ENCODE measurements at regions not wholly inside any gene's neighbourhood (a gene's known extent, or its start where the extent isn't known, plus 50 kb on each side); places are given as distances from the start of the nearest gene placed in this dataset.

DNA sequence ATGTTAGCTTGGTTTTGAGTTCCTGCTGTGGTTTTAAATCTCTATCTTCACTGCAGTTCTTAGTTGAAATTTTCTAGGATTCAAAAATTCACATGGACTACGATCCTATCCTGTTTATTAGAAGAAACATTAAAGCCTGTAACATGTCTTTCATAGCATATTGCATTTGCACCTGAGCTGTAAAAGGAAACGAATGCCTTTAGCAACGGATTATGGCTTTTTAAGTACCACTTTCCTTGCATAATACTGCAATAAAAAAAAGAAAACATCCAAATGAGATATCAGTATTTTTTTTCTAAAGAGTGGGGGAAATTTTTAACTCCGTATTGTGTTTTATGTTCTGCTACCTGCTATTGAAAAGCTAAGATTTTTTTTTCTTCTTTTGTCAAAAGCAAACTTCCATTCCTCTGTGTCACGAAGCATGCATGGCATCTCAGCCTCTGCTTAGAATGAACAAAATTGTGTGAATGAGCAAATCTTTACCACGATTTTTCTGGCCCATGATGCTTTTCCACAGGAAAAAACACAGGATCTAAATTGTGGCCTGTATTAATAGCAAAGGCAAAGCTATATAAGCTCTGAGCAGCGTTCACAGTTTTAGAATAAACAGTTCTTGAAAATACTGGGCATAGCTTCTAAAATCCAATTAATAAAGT is 110.0 kb upstream of the CDIN1 start:
- H3K4me1 ChIP-seq (ENCODE audit: control insufficient read depth in 3 of 3, insufficient read depth in 3 of 3, low read length in 3 of 3) = no peaks in the 10 kb centered on the region
- H3K9me3 ChIP-seq (ENCODE audit: control insufficient read depth in 3 of 3, low read length in 3 of 3) = no peaks in the 10 kb centered on the region
- peaks cover 0 to 3% (median 0%) of the 10 kb centered on the region in 3 donors for H3K27me3 ChIP-seq (ENCODE audit: control insufficient read depth in 3 of 3, insufficient read depth in 3 of 3, low read length in 3 of 3)
- no peak overlapping the region for H3K9ac ChIP-seq (ENCODE audit: low read depth in 1 of 3, low read length in 3 of 3)
- H3K27ac ChIP-seq (ENCODE audit: low read depth, low read length) = no peak overlapping the region
- H3K4me3 ChIP-seq (ENCODE audit: low read length in 3 of 3) = no peak overlapping the region
- H3K36me3 ChIP-seq (ENCODE audit: control insufficient read depth in 3 of 3, insufficient read depth in 3 of 3, low read length in 3 of 3) = no peaks in the 10 kb centered on the region

DNA sequence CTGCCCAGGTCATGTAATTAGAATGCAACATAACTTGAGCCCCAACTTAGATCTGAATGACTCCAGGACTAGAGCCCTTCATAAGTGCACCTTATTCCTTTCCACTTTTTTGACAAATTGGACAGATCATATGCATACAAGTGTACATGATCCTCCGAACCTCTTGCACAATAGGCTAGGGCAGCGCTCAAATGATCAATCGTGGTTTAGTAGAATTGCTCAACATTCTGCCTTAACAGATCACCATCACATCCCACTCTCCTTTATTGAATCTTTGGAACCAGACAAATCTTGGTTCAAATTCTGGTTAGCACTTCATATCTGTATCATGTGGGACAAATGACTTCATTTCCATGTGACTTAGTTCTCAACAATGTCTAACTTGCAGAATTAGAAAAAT is 106.8 kb upstream of the CDIN1 start:
- H3K9me3 ChIP-seq (ENCODE audit: control insufficient read depth in 3 of 3, low read length in 3 of 3) = no peaks in the 10 kb centered on the region
- H3K27ac ChIP-seq (ENCODE audit: low read depth, low read length) = no peak overlapping the region
- H3K36me3 ChIP-seq (ENCODE audit: control insufficient read depth in 3 of 3, insufficient read depth in 3 of 3, low read length in 3 of 3) = no peaks in the 10 kb centered on the region
- H3K27me3 ChIP-seq (ENCODE audit: control insufficient read depth in 3 of 3, insufficient read depth in 3 of 3, low read length in 3 of 3) = peaks cover 0 to 3% (median 0%) of the 10 kb centered on the region in 3 donors
- no peak overlapping the region for H3K9ac ChIP-seq (ENCODE audit: low read depth in 1 of 3, low read length in 3 of 3)
- no peak overlapping the region for H3K4me3 ChIP-seq (ENCODE audit: low read length in 3 of 3)
- no peaks in the 10 kb centered on the region for H3K4me1 ChIP-seq (ENCODE audit: control insufficient read depth in 3 of 3, insufficient read depth in 3 of 3, low read length in 3 of 3)

DNA sequence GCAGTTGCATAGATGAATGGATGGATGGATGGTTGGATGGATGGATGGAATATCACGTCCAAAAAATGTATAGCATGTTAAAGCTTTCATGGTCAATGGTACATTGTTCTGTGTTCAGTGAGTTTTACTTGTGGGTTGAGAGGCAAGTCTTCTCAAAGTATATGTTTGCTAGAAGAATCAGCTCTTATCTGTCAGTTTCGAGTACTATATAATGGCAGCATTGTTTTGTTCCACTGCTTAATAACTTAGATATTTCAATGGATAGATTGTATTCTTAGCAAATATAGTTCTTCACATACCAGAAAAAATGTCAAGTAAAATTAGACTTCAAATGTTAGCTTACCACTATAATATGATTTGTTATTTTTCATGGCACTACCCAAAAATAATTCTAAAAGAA is 100.9 kb upstream of the CDIN1 start:
- Histone ChIP-seq H3K27me3 (ENCODE audit: control insufficient read depth in 3 of 3, insufficient read depth in 3 of 3, low read length in 3 of 3) (no peaks in the 10 kb centered on the region), H3K9me3 (ENCODE audit: control insufficient read depth in 3 of 3, low read length in 3 of 3) (no peaks in the 10 kb centered on the region), H3K4me1 (ENCODE audit: control insufficient read depth in 3 of 3, insufficient read depth in 3 of 3, low read length in 3 of 3) (no peaks in the 10 kb centered on the region), H3K36me3 (ENCODE audit: control insufficient read depth in 3 of 3, insufficient read depth in 3 of 3, low read length in 3 of 3) (no peaks in the 10 kb centered on the region), H3K4me3 (ENCODE audit: low read length in 3 of 3) (no peak overlapping the region), H3K27ac (ENCODE audit: low read depth, low read length) (no peak overlapping the region), H3K9ac (ENCODE audit: low read depth in 1 of 3, low read length in 3 of 3) (no peak overlapping the region)

DNA sequence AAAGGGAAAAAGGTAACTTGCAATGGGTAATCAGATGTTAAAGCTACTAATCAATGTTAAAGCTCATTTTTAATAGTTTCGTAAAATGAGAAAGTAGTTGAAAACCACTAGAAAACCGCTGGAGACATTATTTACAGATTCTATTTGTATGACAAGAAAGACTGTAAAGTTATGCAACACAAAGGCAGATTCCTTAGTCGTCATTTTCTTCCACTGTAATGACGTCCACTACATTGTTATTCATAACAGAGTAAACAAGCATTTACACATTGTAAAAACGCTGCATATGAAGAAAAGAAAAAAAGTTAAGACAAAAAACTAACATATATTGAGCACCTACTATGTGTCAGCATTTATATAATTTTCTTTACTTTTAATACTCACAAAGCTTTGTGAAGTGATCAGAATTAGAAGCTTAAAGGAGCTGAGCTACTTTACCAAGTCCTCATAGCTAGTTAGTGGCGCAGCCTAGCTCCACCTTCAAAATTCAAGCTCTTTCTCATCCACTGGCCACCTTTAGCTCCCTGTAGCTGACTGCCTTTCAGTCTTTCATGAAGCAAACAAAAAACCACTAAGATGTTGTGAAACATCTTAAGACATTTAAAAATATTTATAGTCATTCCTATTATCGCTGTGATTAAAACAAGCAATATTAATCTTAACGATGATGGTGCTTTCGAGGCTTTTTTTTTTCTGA is 100.1 kb upstream of the CDIN1 start:
- Histone ChIP-seq H3K4me3 (ENCODE audit: low read length in 3 of 3) (no peak overlapping the region), H3K9me3 (ENCODE audit: control insufficient read depth in 3 of 3, low read length in 3 of 3) (no peaks in the 10 kb centered on the region), H3K4me1 (ENCODE audit: control insufficient read depth in 3 of 3, insufficient read depth in 3 of 3, low read length in 3 of 3) (no peaks in the 10 kb centered on the region), H3K9ac (ENCODE audit: low read depth in 1 of 3, low read length in 3 of 3) (no peak overlapping the region), H3K27me3 (ENCODE audit: control insufficient read depth in 3 of 3, insufficient read depth in 3 of 3, low read length in 3 of 3) (no peaks in the 10 kb centered on the region), H3K36me3 (ENCODE audit: control insufficient read depth in 3 of 3, insufficient read depth in 3 of 3, low read length in 3 of 3) (no peaks in the 10 kb centered on the region), H3K27ac (ENCODE audit: low read depth, low read length) (no peak overlapping the region)

DNA sequence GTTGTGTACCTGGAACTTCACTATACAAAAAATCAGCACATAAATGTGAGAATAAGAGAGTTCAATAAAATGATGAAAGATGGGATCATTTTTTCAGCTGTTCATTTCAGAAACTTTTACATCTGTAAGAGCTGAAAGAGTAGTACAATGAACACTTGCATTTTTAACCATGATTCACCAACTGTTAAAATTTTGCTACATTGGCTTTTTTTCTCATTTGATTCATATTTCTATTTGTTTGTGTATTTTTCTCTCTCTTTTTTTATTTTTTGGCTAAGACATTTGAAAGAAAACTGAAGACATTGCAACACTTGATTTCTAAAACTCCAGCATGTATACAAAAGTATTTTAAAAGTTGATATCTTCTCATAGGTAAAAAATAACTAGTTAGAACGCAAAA is 98.3 kb upstream of the CDIN1 start:
- Histone ChIP-seq H3K9ac (ENCODE audit: low read depth in 1 of 3, low read length in 3 of 3) (no peak overlapping the region), H3K27me3 (ENCODE audit: control insufficient read depth in 3 of 3, insufficient read depth in 3 of 3, low read length in 3 of 3) (no peaks in the 10 kb centered on the region)

DNA sequence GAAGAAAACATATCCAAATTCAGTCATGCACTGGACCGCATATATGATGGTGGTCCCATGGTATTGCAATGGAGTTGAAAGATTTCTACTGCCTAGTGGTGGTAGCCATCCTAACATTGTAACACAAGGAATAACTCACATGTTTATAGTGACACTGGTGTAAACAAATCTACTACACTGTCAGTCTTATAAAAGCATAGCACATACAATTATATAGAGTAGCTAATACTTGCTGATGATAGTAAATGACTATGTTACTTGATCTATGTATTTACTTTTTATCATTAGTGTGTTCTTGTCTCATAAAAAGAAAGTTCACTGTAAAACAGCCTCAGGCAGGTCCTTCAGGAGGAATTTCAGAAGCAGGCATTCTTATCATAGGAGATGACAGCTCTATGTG is 96.0 kb upstream of the CDIN1 start:
- H3K9ac ChIP-seq (ENCODE audit: low read depth in 1 of 3, low read length in 3 of 3) = no peak overlapping the region
- no peak overlapping the region for H3K27ac ChIP-seq (ENCODE audit: low read depth, low read length)
- H3K4me1 ChIP-seq (ENCODE audit: control insufficient read depth in 3 of 3, insufficient read depth in 3 of 3, low read length in 3 of 3) = no peaks in the 10 kb centered on the region
- no peaks in the 10 kb centered on the region for H3K27me3 ChIP-seq (ENCODE audit: control insufficient read depth in 3 of 3, insufficient read depth in 3 of 3, low read length in 3 of 3)
- no peaks in the 10 kb centered on the region for H3K9me3 ChIP-seq (ENCODE audit: control insufficient read depth in 3 of 3, low read length in 3 of 3)
- no peaks in the 10 kb centered on the region for H3K36me3 ChIP-seq (ENCODE audit: control insufficient read depth in 3 of 3, insufficient read depth in 3 of 3, low read length in 3 of 3)
- H3K4me3 ChIP-seq (ENCODE audit: low read length in 3 of 3) = no peak overlapping the region

More for the DNA sequence above, 98.3 kb upstream of the CDIN1 start:
- Histone ChIP-seq H3K9me3 (ENCODE audit: control insufficient read depth in 3 of 3, low read length in 3 of 3) (no peaks in the 10 kb centered on the region), H3K36me3 (ENCODE audit: control insufficient read depth in 3 of 3, insufficient read depth in 3 of 3, low read length in 3 of 3) (no peaks in the 10 kb centered on the region), H3K4me3 (ENCODE audit: low read length in 3 of 3) (no peak overlapping the region), H3K4me1 (ENCODE audit: control insufficient read depth in 3 of 3, insufficient read depth in 3 of 3, low read length in 3 of 3) (no peaks in the 10 kb centered on the region), H3K27ac (ENCODE audit: low read depth, low read length) (no peak overlapping the region)

DNA sequence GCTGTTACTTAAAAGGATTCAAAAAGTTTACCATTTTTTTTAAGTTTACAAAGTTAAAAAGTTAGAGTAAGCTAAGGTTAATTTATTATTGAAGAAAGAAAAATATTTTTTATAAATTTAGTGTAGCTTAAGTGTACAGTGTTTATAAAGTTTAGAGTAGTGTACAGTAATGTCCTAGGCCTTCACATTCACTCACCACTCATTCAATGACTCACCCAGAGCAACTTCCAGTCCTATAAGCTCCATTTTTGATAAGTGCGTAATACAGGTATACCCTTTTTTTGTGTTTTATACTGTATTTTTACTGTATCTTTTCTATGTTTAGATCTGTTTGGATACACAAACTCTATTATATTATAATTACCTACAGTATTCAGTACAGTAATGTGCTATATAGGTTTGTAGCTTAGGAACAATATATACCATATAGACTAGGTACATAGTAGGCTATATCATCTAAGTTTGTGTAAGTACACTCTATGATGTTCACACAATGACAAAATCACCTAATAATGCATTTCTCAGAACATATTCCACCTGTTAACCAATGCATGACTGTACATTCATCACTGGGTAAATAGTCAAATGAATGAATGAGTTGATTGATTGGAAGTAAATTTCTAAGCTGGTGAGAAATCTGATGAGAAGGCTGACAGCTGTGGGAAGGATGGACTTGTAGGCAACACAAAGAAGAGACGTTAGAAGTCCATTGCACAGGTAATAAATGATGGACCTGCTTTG is 95.2 kb upstream of the CDIN1 start:
- Histone ChIP-seq H3K4me3 (ENCODE audit: low read length in 3 of 3) (no peak overlapping the region), H3K36me3 (ENCODE audit: control insufficient read depth in 3 of 3, insufficient read depth in 3 of 3, low read length in 3 of 3) (no peaks in the 10 kb centered on the region), H3K27ac (ENCODE audit: low read depth, low read length) (no peak overlapping the region), H3K9me3 (ENCODE audit: control insufficient read depth in 3 of 3, low read length in 3 of 3) (no peaks in the 10 kb centered on the region), H3K9ac (ENCODE audit: low read depth in 1 of 3, low read length in 3 of 3) (no peak overlapping the region), H3K4me1 (ENCODE audit: control insufficient read depth in 3 of 3, insufficient read depth in 3 of 3, low read length in 3 of 3) (no peaks in the 10 kb centered on the region), H3K27me3 (ENCODE audit: control insufficient read depth in 3 of 3, insufficient read depth in 3 of 3, low read length in 3 of 3) (no peaks in the 10 kb centered on the region)

DNA sequence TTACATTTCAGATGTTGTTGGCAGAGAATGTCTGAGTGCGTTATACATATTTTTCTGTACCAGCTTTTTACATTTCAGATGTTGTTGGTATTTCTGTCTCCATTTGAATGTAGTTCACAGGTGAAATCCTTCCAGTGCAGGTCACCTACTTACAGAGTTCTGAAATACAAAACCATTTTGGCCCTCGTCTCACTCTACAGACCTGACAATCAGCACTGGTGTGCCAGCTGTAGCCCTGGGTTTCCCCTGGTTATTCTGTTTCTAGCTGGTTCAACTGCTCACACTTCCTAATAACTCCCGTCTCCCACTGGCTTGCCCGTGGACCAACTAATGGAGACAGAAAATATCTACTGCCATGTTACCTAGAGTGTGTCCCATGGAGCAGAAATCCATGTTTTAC is 87.5 kb upstream of the CDIN1 start:
- no peaks in the 10 kb centered on the region for H3K4me1 ChIP-seq (ENCODE audit: control insufficient read depth in 3 of 3, insufficient read depth in 3 of 3, low read length in 3 of 3)
- no peaks in the 10 kb centered on the region for H3K36me3 ChIP-seq (ENCODE audit: control insufficient read depth in 3 of 3, insufficient read depth in 3 of 3, low read length in 3 of 3)
- H3K9ac ChIP-seq (ENCODE audit: low read depth in 1 of 3, low read length in 3 of 3) = no peak overlapping the region
- no peaks in the 10 kb centered on the region for H3K9me3 ChIP-seq (ENCODE audit: control insufficient read depth in 3 of 3, low read length in 3 of 3)
- H3K27me3 ChIP-seq (ENCODE audit: control insufficient read depth in 3 of 3, insufficient read depth in 3 of 3, low read length in 3 of 3) = peaks cover 0 to 7% (median 0%) of the 10 kb centered on the region in 3 donors
- no peak overlapping the region for H3K27ac ChIP-seq (ENCODE audit: low read depth, low read length)
- no peak overlapping the region for H3K4me3 ChIP-seq (ENCODE audit: low read length in 3 of 3)

DNA sequence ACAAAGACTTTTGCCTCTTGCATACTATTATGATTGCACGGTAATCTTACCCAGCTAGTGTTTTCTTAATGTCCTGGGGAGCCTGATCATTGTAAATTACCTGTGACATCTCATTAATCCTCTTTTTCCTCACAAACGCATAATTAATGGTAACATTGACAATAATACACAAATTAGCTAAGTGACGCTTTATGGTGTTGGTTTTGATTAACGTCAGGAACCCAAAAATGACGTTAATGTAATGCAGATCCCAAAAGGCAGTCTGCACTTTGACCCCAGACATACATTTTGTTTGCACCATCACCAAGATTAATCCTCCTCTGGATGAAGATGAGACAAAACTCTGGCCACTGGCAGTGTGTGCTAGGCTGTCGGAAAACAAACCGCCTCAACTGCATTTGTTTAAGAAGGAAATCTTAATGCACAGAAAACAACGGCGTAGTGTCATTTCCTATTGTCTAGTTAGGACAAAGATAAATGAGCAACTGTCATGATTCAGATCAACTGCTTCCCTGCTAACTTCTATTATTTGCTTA is 83.9 kb upstream of the CDIN1 start:
- no peak overlapping the region for H3K4me3 ChIP-seq (ENCODE audit: low read length in 3 of 3)

DNA sequence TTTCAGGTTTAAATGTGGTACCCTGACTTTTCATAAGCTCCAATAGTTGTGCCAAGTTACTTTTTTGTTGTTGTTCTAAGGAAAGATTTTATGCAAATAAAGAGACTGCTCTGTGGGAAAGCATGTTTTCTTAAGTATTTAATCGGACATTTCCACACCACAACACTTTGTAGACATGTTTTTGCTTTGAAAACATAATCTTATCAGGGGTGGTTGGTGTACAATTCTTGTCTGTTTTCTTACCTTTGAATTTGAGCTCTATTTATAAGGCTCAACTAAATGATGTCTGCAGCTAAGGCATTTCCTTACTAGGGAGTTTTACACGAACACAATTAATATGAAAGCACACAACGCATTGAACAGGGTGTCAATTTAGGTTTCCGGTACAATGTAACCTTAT is 81.5 kb upstream of the CDIN1 start:
- Histone ChIP-seq H3K27me3 (ENCODE audit: control insufficient read depth in 3 of 3, insufficient read depth in 3 of 3, low read length in 3 of 3) (peaks cover 0 to 7% (median 0%) of the 10 kb centered on the region in 3 donors), H3K27ac (ENCODE audit: low read depth, low read length) (no peak overlapping the region), H3K36me3 (ENCODE audit: control insufficient read depth in 3 of 3, insufficient read depth in 3 of 3, low read length in 3 of 3) (no peaks in the 10 kb centered on the region), H3K4me1 (ENCODE audit: control insufficient read depth in 3 of 3, insufficient read depth in 3 of 3, low read length in 3 of 3) (no peaks in the 10 kb centered on the region), H3K9ac (ENCODE audit: low read depth in 1 of 3, low read length in 3 of 3) (no peak overlapping the region), H3K4me3 (ENCODE audit: low read length in 3 of 3) (no peak overlapping the region), H3K9me3 (ENCODE audit: control insufficient read depth in 3 of 3, low read length in 3 of 3) (no peaks in the 10 kb centered on the region)

More for the DNA sequence above, 83.9 kb upstream of the CDIN1 start:
- Histone ChIP-seq H3K4me1 (ENCODE audit: control insufficient read depth in 3 of 3, insufficient read depth in 3 of 3, low read length in 3 of 3) (no peaks in the 10 kb centered on the region), H3K36me3 (ENCODE audit: control insufficient read depth in 3 of 3, insufficient read depth in 3 of 3, low read length in 3 of 3) (no peaks in the 10 kb centered on the region), H3K27ac (ENCODE audit: low read depth, low read length) (no peak overlapping the region), H3K9ac (ENCODE audit: low read depth in 1 of 3, low read length in 3 of 3) (no peak overlapping the region), H3K9me3 (ENCODE audit: control insufficient read depth in 3 of 3, low read length in 3 of 3) (no peaks in the 10 kb centered on the region), H3K27me3 (ENCODE audit: control insufficient read depth in 3 of 3, insufficient read depth in 3 of 3, low read length in 3 of 3) (peaks cover 0 to 7% (median 0%) of the 10 kb centered on the region in 3 donors)

All from skeletal muscle tissue (tissue), 3 donors.